Memory B cell (primary cell): ENCODE measurements at regions not wholly inside any gene's neighbourhood (a gene's known extent, or its start where the extent isn't known, plus 50 kb on each side); places are given as distances from the start of the nearest gene placed in this dataset.
"Not testable (repeated sequence)": the region's sequence is repeated elsewhere in the genome, so short reads cannot be mapped to it uniquely, and the experiment has no call there.

Experiments
- ATAC-seq: fragments of 150-1000 bp; cut with Tn5 transposase; 2 replicates; pipeline ENCODE4 v1.10.0; 2021; ENCODE audit warnings: low read depth, mild to moderate bottlenecking, moderate library complexity
- DNase-seq, 2 donors: peaks; one replicate each; pipeline ENCODE4 v3.0.0; 2022; ENCODE audit warnings: low spot score in 2 of 2
- H3K27ac Mint-ChIP-seq: one replicate; pipeline ENCODE4 v1.8.0; 2022; ENCODE audit warnings: mild to moderate bottlenecking, moderate library complexity, mixed read lengths
- H3K27me3 Mint-ChIP-seq: one replicate; pipeline ENCODE4 v1.8.0; 2022; ENCODE audit warnings: mixed read lengths
- H3K36me3 Mint-ChIP-seq: one replicate; pipeline ENCODE4 v1.8.0; 2022; ENCODE audit warnings: mild to moderate bottlenecking, mixed read lengths
- H3K4me1 Mint-ChIP-seq: one replicate; pipeline ENCODE4 v1.8.0; 2022; ENCODE audit warnings: mixed read lengths
- H3K4me3 Mint-ChIP-seq: one replicate; pipeline ENCODE4 v1.8.0; 2022; ENCODE audit warnings: mild to moderate bottlenecking, moderate library complexity, mixed read lengths
- H3K9me3 Mint-ChIP-seq: one replicate; pipeline ENCODE4 v1.8.0; 2022; ENCODE audit warnings: mixed read lengths

DNA sequence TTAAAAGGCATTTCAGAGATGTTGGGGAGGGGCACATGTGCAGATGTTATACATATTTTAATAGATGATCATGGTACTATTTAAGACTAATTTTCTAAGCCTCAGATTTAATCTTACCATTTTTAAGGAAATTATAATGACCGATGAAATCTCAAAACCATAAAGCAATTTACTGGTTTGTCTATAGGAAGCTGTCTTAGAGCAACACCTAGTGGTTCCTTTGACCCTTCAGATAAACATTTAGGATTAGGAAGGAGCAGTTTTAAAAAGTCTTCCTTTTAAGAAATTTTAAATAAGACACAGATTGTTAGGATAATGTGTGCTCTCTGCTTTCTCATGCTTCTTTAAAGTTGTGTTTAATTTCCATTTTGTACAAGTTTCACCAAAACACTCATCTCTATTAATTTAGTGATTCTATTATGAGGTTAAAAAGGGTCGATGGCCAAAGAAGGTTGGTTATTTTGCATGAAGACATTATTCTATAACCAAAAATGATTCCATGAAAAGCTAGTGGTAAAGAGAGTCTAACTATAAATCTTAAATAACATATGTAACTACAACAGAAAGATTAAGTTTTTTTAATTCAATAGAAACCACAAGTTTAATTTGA is 376.4 kb downstream of the HACE1 start:
- no peak for DNase-seq
- Mint-ChIP-seq H3K9me3 (no peaks in the 10 kb centered on the region), H3K27me3 (no peaks in the 10 kb centered on the region), H3K27ac (no peak overlapping the region), H3K4me3 (no peak overlapping the region), H3K36me3 (no peaks in the 10 kb centered on the region), H3K4me1 (no peaks in the 10 kb centered on the region)
- ATAC-seq, result no peak

GRCh38 chr6:104477569-104477968 is 382.1 kb downstream of the HACE1 start:
- ATAC-seq (no peak), DNase-seq (no peak)
- no peaks in the 10 kb centered on the region for H3K4me1 Mint-ChIP-seq
- no peaks in the 10 kb centered on the region for H3K9me3 Mint-ChIP-seq
- H3K27me3 Mint-ChIP-seq, result no peaks in the 10 kb centered on the region
- no peaks in the 10 kb centered on the region for H3K36me3 Mint-ChIP-seq
- H3K4me3 Mint-ChIP-seq, result no peak overlapping the region
- no peak overlapping the region for H3K27ac Mint-ChIP-seq

DNA sequence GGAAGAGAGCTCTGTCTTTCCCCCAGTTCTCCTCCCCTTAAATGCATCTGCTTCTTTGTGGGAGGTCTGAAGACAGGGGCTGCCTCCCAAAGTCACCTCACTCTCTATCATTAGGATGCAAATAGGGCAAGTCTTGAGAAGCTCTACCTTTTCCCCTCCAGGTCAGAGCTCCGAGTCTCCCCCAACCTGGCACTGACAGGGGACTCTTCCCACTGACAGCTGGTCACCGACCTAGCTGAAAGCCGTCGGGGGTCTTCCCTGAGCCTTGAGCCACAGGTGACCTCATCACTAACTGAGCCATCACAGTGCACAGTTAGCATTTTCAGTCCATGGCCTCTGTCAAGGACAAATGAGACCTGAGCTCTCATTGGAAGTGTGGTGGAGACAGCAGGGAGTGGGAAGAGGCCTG is 386.7 kb downstream of the HACE1 start:
- no peak for DNase-seq
- no peak overlapping the region for H3K27ac Mint-ChIP-seq
- H3K4me3 Mint-ChIP-seq, result no peak overlapping the region
- H3K4me1 Mint-ChIP-seq, result no peaks in the 10 kb centered on the region
- no peaks in the 10 kb centered on the region for H3K27me3 Mint-ChIP-seq
- no peak for ATAC-seq
- H3K36me3 Mint-ChIP-seq, result no peaks in the 10 kb centered on the region
- H3K9me3 Mint-ChIP-seq, result no peaks in the 10 kb centered on the region

DNA sequence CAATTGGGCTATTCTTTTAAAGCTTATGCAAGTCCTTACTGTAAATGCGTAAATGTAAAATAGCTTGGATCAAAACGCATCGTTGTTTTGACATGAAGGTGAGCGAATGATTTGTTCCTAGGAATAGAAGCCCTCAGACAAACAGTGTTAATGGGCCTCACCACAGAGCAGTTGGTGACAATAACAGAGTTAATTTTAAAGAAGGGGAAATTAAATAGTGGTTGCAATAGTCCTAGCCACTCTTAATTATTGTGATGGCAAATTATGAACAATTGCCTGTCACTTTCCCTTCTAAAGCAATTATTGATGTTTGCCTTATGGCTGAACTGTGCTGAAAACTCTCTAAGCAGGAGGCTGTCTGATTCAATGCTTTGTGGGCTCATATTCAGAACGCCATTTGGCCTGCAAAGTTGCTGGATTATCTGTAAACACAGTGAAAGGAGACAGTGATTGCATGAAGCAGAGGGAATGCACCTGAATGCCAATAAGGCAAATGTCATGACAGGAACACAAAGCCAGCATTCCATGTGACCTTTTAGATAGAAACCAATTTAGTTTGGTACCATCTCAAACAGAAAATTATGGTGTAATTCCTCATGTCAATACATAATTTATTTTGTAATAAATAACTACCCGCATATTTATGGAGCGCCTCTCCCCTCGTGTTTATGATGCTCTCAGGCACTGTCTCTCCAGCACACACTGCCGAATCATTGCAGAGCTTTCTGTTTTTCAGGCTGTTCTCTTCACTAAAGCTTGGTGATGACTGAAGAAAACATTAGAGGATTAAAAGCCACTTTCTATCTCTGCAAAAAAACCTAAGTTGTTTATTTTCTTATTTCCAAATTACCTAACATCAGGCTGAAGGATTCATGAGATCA is 387.5 kb downstream of the HACE1 start:
- Mint-ChIP-seq H3K27ac (no peak overlapping the region), H3K36me3 (no peaks in the 10 kb centered on the region), H3K27me3 (no peaks in the 10 kb centered on the region), H3K4me1 (no peaks in the 10 kb centered on the region), H3K9me3 (no peaks in the 10 kb centered on the region), H3K4me3 (no peak overlapping the region)
- ATAC-seq (no peak), DNase-seq (no peak)

DNA sequence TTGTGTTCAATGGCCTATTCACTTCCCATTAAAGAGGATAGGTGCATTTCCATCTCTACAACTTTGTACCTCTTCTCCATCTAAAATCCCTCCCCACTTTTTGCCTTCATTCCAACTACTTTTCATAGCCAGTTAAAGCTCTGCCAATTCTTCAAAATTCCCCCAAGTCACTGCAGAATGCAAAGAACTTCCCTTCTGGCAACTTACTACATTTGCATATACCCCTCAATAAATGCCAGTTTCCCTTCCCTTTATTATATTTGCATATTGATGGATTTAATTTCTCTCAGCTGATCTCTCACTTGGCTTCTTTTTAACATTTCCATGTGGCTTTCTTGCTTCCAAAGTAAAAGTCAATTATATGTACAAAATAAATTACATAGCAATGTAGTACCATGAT is 393.4 kb downstream of the HACE1 start:
- ATAC-seq (no peak), DNase-seq (no peak)
- no peaks in the 10 kb centered on the region for H3K4me1 Mint-ChIP-seq
- H3K27ac Mint-ChIP-seq, result no peak overlapping the region
- no peak overlapping the region for H3K4me3 Mint-ChIP-seq
- no peaks in the 10 kb centered on the region for H3K9me3 Mint-ChIP-seq
- H3K36me3 Mint-ChIP-seq, result no peaks in the 10 kb centered on the region
- H3K27me3 Mint-ChIP-seq, result no peaks in the 10 kb centered on the region

- Mint-ChIP-seq H3K27ac (no peak overlapping the region), H3K27me3 (no peaks in the 10 kb centered on the region), H3K36me3 (no peaks in the 10 kb centered on the region), H3K4me3 (no peak overlapping the region), H3K9me3 (no peaks in the 10 kb centered on the region), H3K4me1 (no peaks in the 10 kb centered on the region)
- ATAC-seq (no peak), DNase-seq (no peak)
These were observed 396.7 kb downstream of the HACE1 start for GRCh38 chr6:104462811-104463599.

DNA sequence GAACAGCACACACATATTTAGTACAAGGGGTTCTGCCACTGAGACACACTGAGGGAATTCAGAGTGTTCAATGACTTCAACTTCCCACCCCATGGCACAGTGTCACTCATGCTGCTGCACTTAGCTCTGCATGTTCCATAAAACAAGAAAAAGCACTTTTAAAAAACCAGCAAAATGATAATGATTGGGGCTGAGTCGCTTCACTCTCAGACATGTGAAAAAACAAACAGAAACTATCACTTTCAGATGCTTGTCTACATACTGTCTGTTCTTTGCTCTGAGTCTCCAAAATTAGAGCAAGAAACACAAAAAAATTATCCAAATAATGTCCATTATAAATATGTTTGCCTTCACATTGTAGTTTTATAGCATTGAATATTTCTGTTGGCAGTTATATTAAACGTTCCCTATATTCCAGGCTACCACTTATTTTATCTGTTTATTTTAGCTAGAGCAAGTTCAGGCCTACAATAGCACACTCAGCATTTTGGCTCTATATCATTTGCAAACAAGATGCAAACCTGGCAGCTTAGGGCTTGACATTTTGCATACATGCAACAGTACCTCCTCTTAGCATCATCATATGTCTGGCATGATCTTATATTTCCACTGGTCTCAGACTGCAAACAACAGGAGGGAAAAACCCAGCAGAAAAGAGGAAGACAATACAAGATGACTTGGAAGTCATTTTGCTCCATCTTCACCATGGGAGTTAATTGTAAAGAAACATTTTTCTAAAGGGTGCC is 398.8 kb downstream of the HACE1 start:
- H3K27me3 Mint-ChIP-seq, result no peaks in the 10 kb centered on the region
- H3K4me1 Mint-ChIP-seq, result no peaks in the 10 kb centered on the region
- no peaks in the 10 kb centered on the region for H3K9me3 Mint-ChIP-seq
- H3K27ac Mint-ChIP-seq, result no peak overlapping the region
- no peaks in the 10 kb centered on the region for H3K36me3 Mint-ChIP-seq
- no peak overlapping the region for H3K4me3 Mint-ChIP-seq
- DNase-seq (no peak), ATAC-seq (no peak)

- Mint-ChIP-seq H3K9me3 (no peaks in the 10 kb centered on the region), H3K27ac (no peak overlapping the region), H3K27me3 (no peaks in the 10 kb centered on the region), H3K36me3 (no peaks in the 10 kb centered on the region), H3K4me3 (no peak overlapping the region), H3K4me1 (no peaks in the 10 kb centered on the region)
- ATAC-seq, result no peak
- no peak for DNase-seq
These were observed 400.2 kb downstream of the HACE1 start for GRCh38 chr6:104459543-104459942.

DNA sequence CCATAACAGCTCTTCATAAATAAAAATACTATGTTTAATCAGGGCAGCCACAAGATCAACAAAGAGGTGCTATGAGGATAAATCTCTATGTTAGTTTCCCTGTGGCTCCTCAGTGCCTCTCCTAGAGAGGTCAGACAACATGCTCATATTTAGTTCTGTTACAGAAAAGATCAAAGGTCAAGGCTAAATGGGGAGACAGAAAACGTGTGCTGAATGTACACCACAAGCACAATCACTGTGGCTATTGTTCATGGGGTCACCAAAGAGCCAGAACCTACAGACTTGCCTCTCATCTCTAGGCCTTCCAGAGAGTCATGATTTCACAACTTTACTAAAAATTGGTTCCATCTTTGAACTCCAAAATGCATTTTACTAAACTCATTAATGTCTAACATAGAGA is 409.8 kb downstream of the HACE1 start:
- Mint-ChIP-seq H3K36me3 (no peaks in the 10 kb centered on the region), H3K4me1 (peaks cover 4% of the 10 kb centered on the region), H3K27ac (no peak overlapping the region), H3K4me3 (no peak overlapping the region), H3K27me3 (no peaks in the 10 kb centered on the region), H3K9me3 (peaks cover 4% of the 10 kb centered on the region)
- ATAC-seq (no peak), DNase-seq (no peak)

GRCh38 chr6:104446101-104447080 is 413.3 kb downstream of the HACE1 start:
- not testable (repeated sequence) for H3K27me3 Mint-ChIP-seq, H3K36me3 Mint-ChIP-seq, DNase-seq, H3K4me3 Mint-ChIP-seq, ATAC-seq, H3K9me3 Mint-ChIP-seq, H3K4me1 Mint-ChIP-seq, H3K27ac Mint-ChIP-seq

GRCh38 chr6:104434519-104434918 is 425.2 kb downstream of the HACE1 start:
- ATAC-seq (no peak), DNase-seq (no peak)
- Mint-ChIP-seq H3K36me3 (no peaks in the 10 kb centered on the region), H3K9me3 (peaks cover 17% of the 10 kb centered on the region), H3K27me3 (no peaks in the 10 kb centered on the region), H3K27ac (no peak overlapping the region), H3K4me1 (no peaks in the 10 kb centered on the region), H3K4me3 (no peak overlapping the region)

GRCh38 chr6:104431096-104431495 is 428.6 kb downstream of the HACE1 start:
- ATAC-seq, result no peak
- H3K4me3 Mint-ChIP-seq, result no peak overlapping the region

DNA sequence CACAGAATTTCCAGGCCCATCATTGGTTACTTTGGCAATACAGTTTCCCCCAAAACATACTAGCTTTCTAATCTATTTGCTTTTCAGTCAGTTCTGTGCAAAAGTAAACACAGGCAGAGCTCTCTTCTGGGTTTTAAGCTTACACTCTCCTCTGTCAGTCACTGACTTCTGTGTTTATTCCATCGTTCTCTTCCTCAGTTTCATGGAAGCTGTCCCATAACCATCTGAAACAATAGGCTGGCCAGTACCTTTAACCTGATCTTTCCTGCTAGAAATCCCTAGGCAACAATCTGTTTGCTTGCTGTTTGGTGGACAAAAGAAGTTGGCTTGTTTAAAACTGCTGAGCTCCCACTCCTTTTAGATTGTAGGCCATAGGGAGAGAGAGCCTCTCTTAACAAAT is 431.5 kb downstream of the HACE1 start:
- no peaks in the 10 kb centered on the region for H3K4me1 Mint-ChIP-seq
- H3K9me3 Mint-ChIP-seq, result peaks cover 19% of the 10 kb centered on the region
- no peaks in the 10 kb centered on the region for H3K36me3 Mint-ChIP-seq
- no peaks in the 10 kb centered on the region for H3K27me3 Mint-ChIP-seq
- ATAC-seq, result no peak
- H3K4me3 Mint-ChIP-seq, result no peak overlapping the region
- no peak overlapping the region for H3K27ac Mint-ChIP-seq
- DNase-seq, result no peak

More at GRCh38 chr6:104431096-104431495, 428.6 kb downstream of the HACE1 start:
- Mint-ChIP-seq H3K36me3 (no peaks in the 10 kb centered on the region), H3K27me3 (no peaks in the 10 kb centered on the region), H3K4me1 (no peaks in the 10 kb centered on the region), H3K9me3 (peaks cover 13% of the 10 kb centered on the region), H3K27ac (no peak overlapping the region)
- DNase-seq, result no peak
